ENCODE measurements at regions not wholly inside any gene's neighbourhood (a gene's known extent, or its start where the extent isn't known, plus 50 kb on each side); places are given as distances from the start of the nearest gene placed in this dataset.
"Not testable (repeated sequence)": the region's sequence is repeated elsewhere in the genome, so short reads cannot be mapped to it uniquely, and the experiment has no call there.

DNA sequence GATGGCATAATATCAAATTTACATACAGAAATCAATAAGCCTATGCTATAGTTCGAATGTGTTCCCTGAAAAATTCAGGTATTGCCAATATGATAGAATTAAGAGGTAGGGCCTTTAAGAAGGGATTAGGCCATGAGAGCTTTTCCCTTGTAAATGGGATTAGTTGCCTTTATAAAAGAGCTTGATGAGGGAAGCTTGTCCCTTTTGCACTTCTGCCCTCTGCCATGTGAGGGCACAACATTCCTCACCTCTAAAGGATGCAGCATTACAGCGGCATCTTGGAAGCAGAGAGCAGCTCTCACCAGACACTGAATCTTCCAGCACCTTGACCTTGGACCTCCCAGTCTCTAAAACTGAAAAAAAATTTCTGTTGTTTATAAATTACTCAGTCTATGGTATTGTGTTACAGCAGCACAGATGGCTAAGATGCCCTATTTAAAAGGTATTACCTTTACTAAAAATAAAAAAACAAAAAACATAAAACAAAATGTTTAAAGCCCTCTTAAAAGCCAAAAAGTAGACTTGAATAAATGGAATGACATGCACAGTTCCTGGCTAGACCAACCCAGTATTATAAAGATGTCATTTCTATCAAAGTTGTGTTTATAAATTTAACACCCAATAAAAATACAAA, 909.6 kb downstream of the REEP3 start:
- intact Hi-C loops (cut with micrococcal nuclease), result no loop called here
- Mint-ChIP-seq H3K27ac (no peak overlapping the region), H3K4me1 (no peaks in the 10 kb centered on the region), H3K27me3 (no peaks in the 10 kb centered on the region), H3K36me3 (ENCODE audit: low read depth) (no peaks in the 10 kb centered on the region), H3K9me3 (peaks cover 9% of the 10 kb centered on the region), H3K4me3 (no peak overlapping the region)
- POLR2A ChIA-PET, result no interaction called here
- TF ChIP-seq, protein P1, sequence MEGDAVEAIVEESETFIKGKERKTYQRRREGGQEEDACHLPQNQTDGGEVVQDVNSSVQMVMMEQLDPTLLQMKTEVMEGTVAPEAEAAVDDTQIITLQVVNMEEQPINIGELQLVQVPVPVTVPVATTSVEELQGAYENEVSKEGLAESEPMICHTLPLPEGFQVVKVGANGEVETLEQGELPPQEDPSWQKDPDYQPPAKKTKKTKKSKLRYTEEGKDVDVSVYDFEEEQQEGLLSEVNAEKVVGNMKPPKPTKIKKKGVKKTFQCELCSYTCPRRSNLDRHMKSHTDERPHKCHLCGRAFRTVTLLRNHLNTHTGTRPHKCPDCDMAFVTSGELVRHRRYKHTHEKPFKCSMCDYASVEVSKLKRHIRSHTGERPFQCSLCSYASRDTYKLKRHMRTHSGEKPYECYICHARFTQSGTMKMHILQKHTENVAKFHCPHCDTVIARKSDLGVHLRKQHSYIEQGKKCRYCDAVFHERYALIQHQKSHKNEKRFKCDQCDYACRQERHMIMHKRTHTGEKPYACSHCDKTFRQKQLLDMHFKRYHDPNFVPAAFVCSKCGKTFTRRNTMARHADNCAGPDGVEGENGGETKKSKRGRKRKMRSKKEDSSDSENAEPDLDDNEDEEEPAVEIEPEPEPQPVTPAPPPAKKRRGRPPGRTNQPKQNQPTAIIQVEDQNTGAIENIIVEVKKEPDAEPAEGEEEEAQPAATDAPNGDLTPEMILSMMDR (IDR thresholded peaks at IDR 0.05), result no peak
- ATAC-seq (ENCODE audit: low read depth), result no peak
- DNase-seq, result no peak
- CTCF ChIA-PET, result no interaction called here

GRCh38 chr10:64441872-64442271, 920.7 kb downstream of the REEP3 start:
- H3K27ac Mint-ChIP-seq; ATAC-seq (ENCODE audit: low read depth); H3K9me3 Mint-ChIP-seq; POLR2A ChIA-PET; H3K4me1 Mint-ChIP-seq; CTCF ChIA-PET; intact Hi-C loops (cut with micrococcal nuclease); H3K27me3 Mint-ChIP-seq; DNase-seq; H3K4me3 Mint-ChIP-seq; H3K36me3 Mint-ChIP-seq (ENCODE audit: low read depth): not testable (repeated sequence)

- TF ChIP-seq, protein P1 (IDR thresholded peaks at IDR 0.05), result no peak
- CTCF ChIA-PET, result no interaction called here
- no peaks in the 10 kb centered on the region for H3K4me1 Mint-ChIP-seq
- H3K9me3 Mint-ChIP-seq, result no peaks in the 10 kb centered on the region
- intact Hi-C loops (cut with micrococcal nuclease), result no loop called here
- H3K27ac Mint-ChIP-seq, result no peak overlapping the region
- H3K27me3 Mint-ChIP-seq, result no peaks in the 10 kb centered on the region
- no peak for ATAC-seq (ENCODE audit: low read depth)
- no peak for DNase-seq
- POLR2A ChIA-PET, result no interaction called here
- H3K36me3 Mint-ChIP-seq (ENCODE audit: low read depth), result no peaks in the 10 kb centered on the region
- no peak overlapping the region for H3K4me3 Mint-ChIP-seq
These were observed 923.0 kb downstream of the REEP3 start for GRCh38 chr10:64444163-64444562.

DNA sequence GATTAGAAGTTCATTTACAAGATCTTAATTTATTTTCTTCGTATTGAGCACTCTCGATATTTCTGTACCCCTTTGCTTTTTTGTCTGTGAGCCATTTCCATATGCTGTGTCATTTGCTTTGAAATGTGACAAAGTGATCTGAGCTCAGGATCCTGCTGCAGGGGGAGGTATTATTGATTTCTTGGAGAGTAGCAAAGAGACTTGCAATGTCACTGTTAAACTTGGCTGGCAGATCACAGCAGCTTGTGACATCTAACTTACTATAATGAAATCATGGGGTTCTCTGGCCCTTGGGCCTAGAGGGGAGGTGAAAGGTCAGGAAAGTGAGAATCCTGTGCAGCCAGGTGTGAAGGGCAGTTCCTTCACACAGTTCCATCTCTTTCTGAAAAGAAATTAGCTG, 923.4 kb downstream of the REEP3 start:
- intact Hi-C loops (cut with micrococcal nuclease), result no loop called here
- Mint-ChIP-seq H3K4me3 (no peak overlapping the region), H3K27ac (no peak overlapping the region), H3K27me3 (no peaks in the 10 kb centered on the region), H3K36me3 (ENCODE audit: low read depth) (no peaks in the 10 kb centered on the region), H3K4me1 (no peaks in the 10 kb centered on the region), H3K9me3 (no peaks in the 10 kb centered on the region)
- ChIA-PET POLR2A (no interaction called here), CTCF (no interaction called here)
- no peak for DNase-seq
- ATAC-seq (ENCODE audit: low read depth), result no peak
- TF ChIP-seq, protein P1 (IDR thresholded peaks at IDR 0.05), result no peak

DNA sequence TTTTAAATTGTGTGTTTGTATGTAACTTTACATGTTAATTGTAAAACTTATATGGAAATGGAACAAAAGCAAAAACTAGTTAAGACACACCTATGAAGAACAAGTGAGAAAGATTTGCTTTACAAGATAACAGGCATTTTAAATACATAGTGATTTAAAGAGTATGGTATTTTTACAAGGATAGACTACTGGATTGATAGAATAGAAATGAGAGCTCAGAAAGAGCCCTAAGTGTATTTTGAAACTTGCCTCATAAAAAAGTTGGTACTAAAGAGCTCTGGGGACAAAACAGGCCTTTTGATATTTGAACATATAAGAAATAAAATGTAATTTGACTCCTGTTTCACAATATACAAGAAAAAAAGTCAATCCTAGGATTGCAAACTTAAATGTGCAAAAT, 928.4 kb downstream of the REEP3 start:
- intact Hi-C loops (cut with micrococcal nuclease), result no loop called here
- H3K27me3 Mint-ChIP-seq, result no peaks in the 10 kb centered on the region
- no peaks in the 10 kb centered on the region for H3K36me3 Mint-ChIP-seq (ENCODE audit: low read depth)
- H3K27ac Mint-ChIP-seq, result no peak overlapping the region
- H3K4me1 Mint-ChIP-seq, result no peaks in the 10 kb centered on the region
- H3K9me3 Mint-ChIP-seq, result no peaks in the 10 kb centered on the region
- ChIA-PET POLR2A (no interaction called here), CTCF (no interaction called here)
- ATAC-seq (ENCODE audit: low read depth), result no peak
- TF ChIP-seq, protein P1 (IDR thresholded peaks at IDR 0.05), result no peak
- no peak for DNase-seq
- no peak overlapping the region for H3K4me3 Mint-ChIP-seq

GRCh38 chr10:64450312-64450711, 929.1 kb downstream of the REEP3 start:
- Mint-ChIP-seq H3K27ac (no peak overlapping the region), H3K36me3 (ENCODE audit: low read depth) (no peaks in the 10 kb centered on the region), H3K9me3 (no peaks in the 10 kb centered on the region), H3K4me1 (no peaks in the 10 kb centered on the region), H3K4me3 (no peak overlapping the region), H3K27me3 (no peaks in the 10 kb centered on the region)
- ATAC-seq (ENCODE audit: low read depth), result no peak
- intact Hi-C loops (cut with micrococcal nuclease), result no loop called here
- TF ChIP-seq, protein P1 (IDR thresholded peaks at IDR 0.05), result no peak
- ChIA-PET CTCF (no interaction called here), POLR2A (no interaction called here)
- no peak for DNase-seq
